ENCODE measurements at regions not wholly inside any gene's neighbourhood (a gene's known extent, or its start where the extent isn't known, plus 50 kb on each side); places are given as distances from the start of the nearest gene placed in this dataset.

- DNase-seq: no peak
Measured at GRCh38 chr15:60215225-60215963, 182.4 kb downstream of the ANXA2 start.

- DNase-seq: no peak
Measured at GRCh38 chr15:60217161-60217560, 180.6 kb downstream of the ANXA2 start.

- no peak for DNase-seq
Measured at GRCh38 chr15:60218256-60218655, 179.5 kb downstream of the ANXA2 start.

GRCh38 chr15:60219866-60220265, 177.9 kb downstream of the ANXA2 start:
- no peak for DNase-seq

GRCh38 chr15:60221356-60221755, 176.4 kb downstream of the ANXA2 start:
- DNase-seq: no peak

- no peak for DNase-seq
Measured at GRCh38 chr15:60222404-60222803, 175.4 kb downstream of the ANXA2 start.

GRCh38 chr15:60223176-60223575, 174.6 kb downstream of the ANXA2 start:
- no peak for DNase-seq

GRCh38 chr15:60226924-60227323, 170.9 kb downstream of the ANXA2 start:
- no peak for DNase-seq

GRCh38 chr15:60228101-60228500, 169.7 kb downstream of the ANXA2 start:
- DNase-seq: no peak

GRCh38 chr15:60228619-60229018, 169.2 kb downstream of the ANXA2 start:
- DNase-seq: no peak

GRCh38 chr15:60235951-60236710, 161.7 kb downstream of the ANXA2 start:
- no peak for DNase-seq

GRCh38 chr15:60237446-60237845, 160.3 kb downstream of the ANXA2 start:
- no peak for DNase-seq

GRCh38 chr15:60243769-60244168, 154.0 kb downstream of the ANXA2 start:
- DNase-seq: no peak

GRCh38 chr15:60244813-60245212, 153.0 kb downstream of the ANXA2 start:
- DNase-seq: no peak

- no peak for DNase-seq
Measured at GRCh38 chr15:60250316-60250715, 147.5 kb downstream of the ANXA2 start.

- no peak for DNase-seq
Measured at GRCh38 chr15:60251300-60252070, 146.3 kb downstream of the ANXA2 start.

- DNase-seq: no peak
Measured at GRCh38 chr15:60254416-60254815, 143.4 kb downstream of the ANXA2 start.

GRCh38 chr15:60255390-60255789, 142.4 kb downstream of the ANXA2 start:
- no peak for DNase-seq

GRCh38 chr15:60257591-60258159, 140.1 kb downstream of the ANXA2 start:
- no peak for DNase-seq

- no peak for DNase-seq
Measured at GRCh38 chr15:60259469-60259868, 138.3 kb downstream of the ANXA2 start.

- DNase-seq: no peak
Measured at GRCh38 chr15:60264088-60264487, 133.7 kb downstream of the ANXA2 start.

- no peak for DNase-seq
Measured at GRCh38 chr15:60264566-60264965, 133.2 kb downstream of the ANXA2 start.

GRCh38 chr15:60265057-60265456, 132.7 kb downstream of the ANXA2 start:
- DNase-seq: no peak

Measured in NCI-H524 (cell line).